ENCODE measurements at regions not wholly inside any gene's neighbourhood (a gene's known extent, or its start where the extent isn't known, plus 50 kb on each side); places are given as distances from the start of the nearest gene placed in this dataset.

- Histone ChIP-seq H3K4me3 (no peak overlapping the region), H3K9me3 (no peaks in the 10 kb centered on the region), H3K4me1 (ENCODE audit: control insufficient read depth in 1 of 2, low read depth in 2 of 2) (peaks cover 3 to 16% of the 10 kb centered on the region in 2 donors), H3K36me3 (no peaks in the 10 kb centered on the region), H3K27me3 (replicated peaks; ENCODE audit: insufficient read depth) (no peaks in the 10 kb centered on the region), H3K27ac (no peak overlapping the region)
- ATAC-seq (ENCODE audit: insufficient number of reproducible peaks, low FRiP score, low read depth) (no peak), DNase-seq (ENCODE audit: low spot score) (no peak)
- TF ChIP-seq CTCF (IDR thresholded peaks at IDR 0.05) = no peak
Measured at GRCh38 chr14:61128382-61129167, 147.5 kb downstream of the SLC38A6 start.

GRCh38 chr14:61126603-61127498 lies 145.8 kb downstream of the SLC38A6 start:
- H3K27ac ChIP-seq = no peak overlapping the region
- H3K4me1 ChIP-seq (ENCODE audit: control insufficient read depth in 1 of 2, low read depth in 2 of 2) = peaks cover 3 to 16% of the 10 kb centered on the region in 2 donors
- DNase-seq (ENCODE audit: low spot score) (no peak), ATAC-seq (ENCODE audit: insufficient number of reproducible peaks, low FRiP score, low read depth) (no peak)
- no peaks in the 10 kb centered on the region for H3K27me3 ChIP-seq (replicated peaks; ENCODE audit: insufficient read depth)
- H3K4me3 ChIP-seq = no peak overlapping the region
- TF ChIP-seq CTCF (IDR thresholded peaks at IDR 0.05) = no peak
- no peaks in the 10 kb centered on the region for H3K9me3 ChIP-seq
- H3K36me3 ChIP-seq = no peaks in the 10 kb centered on the region

GRCh38 chr14:61125867-61126572 lies 145.0 kb downstream of the SLC38A6 start:
- ATAC-seq (ENCODE audit: insufficient number of reproducible peaks, low FRiP score, low read depth) = no peak
- no peaks in the 10 kb centered on the region for H3K36me3 ChIP-seq
- no peaks in the 10 kb centered on the region for H3K27me3 ChIP-seq (replicated peaks; ENCODE audit: insufficient read depth)
- TF ChIP-seq CTCF (IDR thresholded peaks at IDR 0.05) = no peak
- no peak for DNase-seq (ENCODE audit: low spot score)
- no peaks in the 10 kb centered on the region for H3K9me3 ChIP-seq
- H3K27ac ChIP-seq = no peak overlapping the region
- no peak overlapping the region for H3K4me3 ChIP-seq
- peaks cover 3 to 16% of the 10 kb centered on the region in 2 donors for H3K4me1 ChIP-seq (ENCODE audit: control insufficient read depth in 1 of 2, low read depth in 2 of 2)

GRCh38 chr14:61125041-61125866 lies 144.2 kb downstream of the SLC38A6 start:
- TF ChIP-seq CTCF (IDR thresholded peaks at IDR 0.05) = no peak
- no peak for ATAC-seq (ENCODE audit: insufficient number of reproducible peaks, low FRiP score, low read depth)
- Histone ChIP-seq H3K36me3 (no peaks in the 10 kb centered on the region), H3K27me3 (replicated peaks; ENCODE audit: insufficient read depth) (no peaks in the 10 kb centered on the region), H3K4me1 (ENCODE audit: control insufficient read depth in 1 of 2, low read depth in 2 of 2) (peaks cover 3 to 22% of the 10 kb centered on the region in 2 donors), H3K9me3 (no peaks in the 10 kb centered on the region), H3K4me3 (peak overlapping the region; percentile 43), H3K27ac (no peak overlapping the region)
- no peak for DNase-seq (ENCODE audit: low spot score)

All from thoracic aorta (tissue), 2 donors.